Erythroblast (primary cell): ENCODE measurements at regions not wholly inside any gene's neighbourhood (a gene's known extent, or its start where the extent isn't known, plus 50 kb on each side); places are given as distances from the start of the nearest gene placed in this dataset.

ENCODE experiments used
- GATA1 ChIP-seq: IDR thresholded peaks from 2 replicates; pipeline ENCODE4 v1.6.1; 2011; ENCODE audit warnings: low read depth, mild to moderate bottlenecking, control low read depth, low read length, moderate library complexity
- POLR2A ChIP-seq: IDR thresholded peaks from 2 replicates; pipeline ENCODE4 v1.6.1; 2011; ENCODE audit warnings: mild to moderate bottlenecking, low read length

GRCh38 chr14:61870163-61870562, 107.9 kb downstream of the SNAPC1 start:
- TF ChIP-seq POLR2A (no peak), GATA1 (no peak)
